Astrocyte of the cerebellum (primary cell): ENCODE measurements at regions not wholly inside any gene's neighbourhood (a gene's known extent, or its start where the extent isn't known, plus 50 kb on each side); places are given as distances from the start of the nearest gene placed in this dataset.

Experiments
- DNase-seq: peaks from one replicate; pipeline ENCODE4 v3.0.0-alpha.2; 2011; ENCODE audit warnings: low read depth
- H3K4me3 ChIP-seq: 2 replicates; pipeline ENCODE4 v1.5.1; 2011; ENCODE audit warnings: mild to moderate bottlenecking, low read depth, low read length, moderate library complexity
- CTCF ChIP-seq: IDR thresholded peaks from 2 replicates; pipeline ENCODE4 v1.5.1; 2012; ENCODE audit warnings: low read length, low read depth, moderate library complexity, mild to moderate bottlenecking; ENCODE audit errors: missing control alignments
- in situ Hi-C: cut with HindIII; loops from 2 replicates; pipeline ENCODE4 v1.10.0; 2017; ENCODE audit warnings: low sequenced_read_pairs

GRCh38 chr4:122973465-122973864 is 51.1 kb upstream of the NUDT6 start:
- H3K4me3 ChIP-seq: no peak overlapping the region
- no peak for TF ChIP-seq CTCF
- DNase-seq: no peak
- in situ Hi-C loops: no loop called here

GRCh38 chr4:122976111-122976510 is 53.7 kb upstream of the NUDT6 start:
- no peak for TF ChIP-seq CTCF
- DNase-seq: no peak
- in situ Hi-C loops: no loop called here
- H3K4me3 ChIP-seq: no peak overlapping the region

GRCh38 chr4:122977103-122977502 is 54.7 kb upstream of the NUDT6 start:
- no peak for DNase-seq
- TF ChIP-seq CTCF: no peak
- in situ Hi-C loops: no loop called here
- no peak overlapping the region for H3K4me3 ChIP-seq

GRCh38 chr4:122978109-122978508 is 55.7 kb upstream of the NUDT6 start:
- in situ Hi-C loops: no loop called here
- no peak for DNase-seq
- no peak for TF ChIP-seq CTCF
- no peak overlapping the region for H3K4me3 ChIP-seq

- no peak for TF ChIP-seq CTCF
- in situ Hi-C loops: no loop called here
- no peak for DNase-seq
- no peak overlapping the region for H3K4me3 ChIP-seq
Measured at GRCh38 chr4:122978789-122979188, 56.4 kb upstream of the NUDT6 start.

GRCh38 chr4:122980860-122981259 is 58.5 kb upstream of the NUDT6 start:
- in situ Hi-C loops: no loop called here
- DNase-seq: no peak
- no peak overlapping the region for H3K4me3 ChIP-seq
- TF ChIP-seq CTCF: no peak

- no peak for DNase-seq
- in situ Hi-C loops: no loop called here
- H3K4me3 ChIP-seq: no peak overlapping the region
- TF ChIP-seq CTCF: no peak
Measured at GRCh38 chr4:122988696-122989095, 66.3 kb upstream of the NUDT6 start.
